ENCODE measurements at regions not wholly inside any gene's neighbourhood (a gene's known extent, or its start where the extent isn't known, plus 50 kb on each side); places are given as distances from the start of the nearest gene placed in this dataset.

DNA sequence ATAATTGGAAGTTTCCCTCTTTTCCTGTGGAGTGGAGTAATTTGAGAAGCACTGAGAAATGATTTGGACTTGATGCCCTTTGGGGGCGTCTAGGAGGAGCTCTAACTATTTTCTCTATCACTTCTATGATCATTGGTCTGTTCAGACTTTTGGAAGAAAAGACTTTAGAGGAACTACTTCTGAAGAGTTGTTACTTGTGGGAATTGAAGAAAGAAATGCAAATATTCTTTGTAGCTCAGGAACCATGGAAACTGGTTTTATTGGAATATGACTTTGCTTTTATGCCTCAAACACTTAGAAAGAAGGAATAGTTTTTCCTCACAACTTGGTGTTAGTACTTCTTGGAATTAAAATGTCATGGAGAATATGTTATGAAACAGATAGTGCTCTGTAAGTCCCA is 122.0 kb upstream of the ALDH1A3 start:
- TF ChIP-seq, protein P1, sequence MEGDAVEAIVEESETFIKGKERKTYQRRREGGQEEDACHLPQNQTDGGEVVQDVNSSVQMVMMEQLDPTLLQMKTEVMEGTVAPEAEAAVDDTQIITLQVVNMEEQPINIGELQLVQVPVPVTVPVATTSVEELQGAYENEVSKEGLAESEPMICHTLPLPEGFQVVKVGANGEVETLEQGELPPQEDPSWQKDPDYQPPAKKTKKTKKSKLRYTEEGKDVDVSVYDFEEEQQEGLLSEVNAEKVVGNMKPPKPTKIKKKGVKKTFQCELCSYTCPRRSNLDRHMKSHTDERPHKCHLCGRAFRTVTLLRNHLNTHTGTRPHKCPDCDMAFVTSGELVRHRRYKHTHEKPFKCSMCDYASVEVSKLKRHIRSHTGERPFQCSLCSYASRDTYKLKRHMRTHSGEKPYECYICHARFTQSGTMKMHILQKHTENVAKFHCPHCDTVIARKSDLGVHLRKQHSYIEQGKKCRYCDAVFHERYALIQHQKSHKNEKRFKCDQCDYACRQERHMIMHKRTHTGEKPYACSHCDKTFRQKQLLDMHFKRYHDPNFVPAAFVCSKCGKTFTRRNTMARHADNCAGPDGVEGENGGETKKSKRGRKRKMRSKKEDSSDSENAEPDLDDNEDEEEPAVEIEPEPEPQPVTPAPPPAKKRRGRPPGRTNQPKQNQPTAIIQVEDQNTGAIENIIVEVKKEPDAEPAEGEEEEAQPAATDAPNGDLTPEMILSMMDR (IDR thresholded peaks at IDR 0.05) = no peak
- TF ChIP-seq POLR2AphosphoS5 (IDR thresholded peaks at IDR 0.05; ENCODE audit: insufficient read depth in 1 of 2, low read depth in 1 of 2) (no peak), POLR2A (IDR thresholded peaks at IDR 0.05) (no peak)

Measured in vagina (tissue), 2 donors.